ENCODE measurements at regions not wholly inside any gene's neighbourhood (a gene's known extent, or its start where the extent isn't known, plus 50 kb on each side); places are given as distances from the start of the nearest gene placed in this dataset.
"Not testable (repeated sequence)": the region's sequence is repeated elsewhere in the genome, so short reads cannot be mapped to it uniquely, and the experiment has no call there.

GRCh38 chr13:22940090-22940710 is 240.6 kb upstream of the SGCG start:
- H3K36me3 Mint-ChIP-seq: no peaks in the 10 kb centered on the region
- CTCF ChIA-PET (ENCODE audit: partially characterized antibody): no interaction called here
- intact Hi-C loops (cut with micrococcal nuclease): no loop called here
- H3K27me3 Mint-ChIP-seq: peaks cover 0 to 2% of the 10 kb centered on the region in 2 donors
- DNase-seq: no peak
- H3K4me1 ChIP-seq (ENCODE audit: insufficient read depth, low read length): no peaks in the 10 kb centered on the region
- H3K27ac Mint-ChIP-seq: no peak overlapping the region
- no peak overlapping the region for H3K4me3 ChIP-seq (ENCODE audit: low read length in 2 of 2)
- H3K27ac ChIP-seq (ENCODE audit: low read depth, low read length): no peak overlapping the region
- no peak overlapping the region for H3K4me3 Mint-ChIP-seq
- H3K9me3 Mint-ChIP-seq: peaks cover 0 to 2% (median 0%) of the 10 kb centered on the region in 8 donors
- POLR2A ChIA-PET (ENCODE audit: partially characterized antibody): no interaction called here
- H3K36me3 ChIP-seq (ENCODE audit: insufficient read depth, low read length): no peaks in the 10 kb centered on the region
- H3K9me3 ChIP-seq (ENCODE audit: control insufficient read depth in 1 of 2, low read length in 2 of 2): no peaks in the 10 kb centered on the region
- no peaks in the 10 kb centered on the region for H3K27me3 ChIP-seq (ENCODE audit: insufficient read depth, low read length)
- no peaks in the 10 kb centered on the region for H3K4me1 Mint-ChIP-seq

GRCh38 chr13:22940736-22941135 is 240.0 kb upstream of the SGCG start:
- no peak overlapping the region for H3K27ac ChIP-seq (ENCODE audit: low read depth, low read length)
- peaks cover 0 to 2% of the 10 kb centered on the region in 2 donors for H3K27me3 Mint-ChIP-seq
- no peaks in the 10 kb centered on the region for H3K27me3 ChIP-seq (ENCODE audit: insufficient read depth, low read length)
- CTCF ChIA-PET (ENCODE audit: partially characterized antibody): no interaction called here
- DNase-seq: no peak
- no peaks in the 10 kb centered on the region for H3K4me1 ChIP-seq (ENCODE audit: insufficient read depth, low read length)
- no peaks in the 10 kb centered on the region for H3K36me3 Mint-ChIP-seq
- no peaks in the 10 kb centered on the region for H3K4me1 Mint-ChIP-seq
- H3K9me3 Mint-ChIP-seq: peaks cover 0 to 2% (median 0%) of the 10 kb centered on the region in 8 donors
- no peak overlapping the region for H3K4me3 ChIP-seq (ENCODE audit: low read length in 2 of 2)
- no peaks in the 10 kb centered on the region for H3K36me3 ChIP-seq (ENCODE audit: insufficient read depth, low read length)
- intact Hi-C loops (cut with micrococcal nuclease): no loop called here
- POLR2A ChIA-PET (ENCODE audit: partially characterized antibody): no interaction called here
- H3K9me3 ChIP-seq (ENCODE audit: control insufficient read depth in 1 of 2, low read length in 2 of 2): no peaks in the 10 kb centered on the region
- no peak overlapping the region for H3K27ac Mint-ChIP-seq
- no peak overlapping the region for H3K4me3 Mint-ChIP-seq

- H3K27me3 Mint-ChIP-seq; H3K4me1 Mint-ChIP-seq; H3K27ac Mint-ChIP-seq; H3K36me3 ChIP-seq (ENCODE audit: insufficient read depth, low read length); H3K9me3 Mint-ChIP-seq; intact Hi-C loops (cut with micrococcal nuclease); DNase-seq; CTCF ChIA-PET (ENCODE audit: partially characterized antibody); H3K27ac ChIP-seq (ENCODE audit: low read depth, low read length); H3K4me3 Mint-ChIP-seq; POLR2A ChIA-PET (ENCODE audit: partially characterized antibody); H3K9me3 ChIP-seq (ENCODE audit: control insufficient read depth in 1 of 2, low read length in 2 of 2); H3K4me3 ChIP-seq (ENCODE audit: low read length in 2 of 2); H3K36me3 Mint-ChIP-seq; H3K27me3 ChIP-seq (ENCODE audit: insufficient read depth, low read length); H3K4me1 ChIP-seq (ENCODE audit: insufficient read depth, low read length): not testable (repeated sequence)
Measured at GRCh38 chr13:22941495-22941894, 239.3 kb upstream of the SGCG start.

GRCh38 chr13:22942831-22943230 is 237.9 kb upstream of the SGCG start:
- H3K27me3 ChIP-seq (ENCODE audit: insufficient read depth, low read length); intact Hi-C loops (cut with micrococcal nuclease); H3K36me3 Mint-ChIP-seq; H3K4me3 ChIP-seq (ENCODE audit: low read length in 2 of 2); H3K27me3 Mint-ChIP-seq; POLR2A ChIA-PET (ENCODE audit: partially characterized antibody); H3K9me3 ChIP-seq (ENCODE audit: control insufficient read depth in 1 of 2, low read length in 2 of 2); H3K4me1 Mint-ChIP-seq; CTCF ChIA-PET (ENCODE audit: partially characterized antibody); H3K27ac ChIP-seq (ENCODE audit: low read depth, low read length); DNase-seq; H3K27ac Mint-ChIP-seq; H3K4me3 Mint-ChIP-seq; H3K36me3 ChIP-seq (ENCODE audit: insufficient read depth, low read length); H3K9me3 Mint-ChIP-seq; H3K4me1 ChIP-seq (ENCODE audit: insufficient read depth, low read length): not testable (repeated sequence)

GRCh38 chr13:22944378-22944777 is 236.4 kb upstream of the SGCG start:
- H3K4me3 ChIP-seq (ENCODE audit: low read length in 2 of 2): no peak overlapping the region
- intact Hi-C loops (cut with micrococcal nuclease): no loop called here
- H3K27me3 Mint-ChIP-seq: peaks cover 0 to 4% of the 10 kb centered on the region in 2 donors
- H3K9me3 ChIP-seq (ENCODE audit: control insufficient read depth in 1 of 2, low read length in 2 of 2): no peaks in the 10 kb centered on the region
- no peaks in the 10 kb centered on the region for H3K4me1 ChIP-seq (ENCODE audit: insufficient read depth, low read length)
- ChIA-PET CTCF (ENCODE audit: partially characterized antibody) (no interaction called here), POLR2A (ENCODE audit: partially characterized antibody) (no interaction called here)
- H3K27me3 ChIP-seq (ENCODE audit: insufficient read depth, low read length): no peaks in the 10 kb centered on the region
- no peaks in the 10 kb centered on the region for H3K36me3 ChIP-seq (ENCODE audit: insufficient read depth, low read length)
- H3K4me3 Mint-ChIP-seq: no peak overlapping the region
- no peaks in the 10 kb centered on the region for H3K4me1 Mint-ChIP-seq
- H3K27ac ChIP-seq (ENCODE audit: low read depth, low read length): no peak overlapping the region
- H3K9me3 Mint-ChIP-seq: peaks cover 0 to 3% (median 0%) of the 10 kb centered on the region in 8 donors
- H3K36me3 Mint-ChIP-seq: no peaks in the 10 kb centered on the region
- DNase-seq: no peak
- no peak overlapping the region for H3K27ac Mint-ChIP-seq

GRCh38 chr13:22945321-22946226 is 235.2 kb upstream of the SGCG start:
- H3K9me3 ChIP-seq (ENCODE audit: control insufficient read depth in 1 of 2, low read length in 2 of 2): no peaks in the 10 kb centered on the region
- no peaks in the 10 kb centered on the region for H3K4me1 ChIP-seq (ENCODE audit: insufficient read depth, low read length)
- H3K27ac ChIP-seq (ENCODE audit: low read depth, low read length): no peak overlapping the region
- ChIA-PET CTCF (ENCODE audit: partially characterized antibody) (no interaction called here), POLR2A (ENCODE audit: partially characterized antibody) (no interaction called here)
- H3K4me1 Mint-ChIP-seq: no peaks in the 10 kb centered on the region
- no peak overlapping the region for H3K4me3 ChIP-seq (ENCODE audit: low read length in 2 of 2)
- no peaks in the 10 kb centered on the region for H3K36me3 Mint-ChIP-seq
- no peaks in the 10 kb centered on the region for H3K27me3 ChIP-seq (ENCODE audit: insufficient read depth, low read length)
- H3K4me3 Mint-ChIP-seq: no peak overlapping the region
- H3K27me3 Mint-ChIP-seq: peaks cover 2 to 4% of the 10 kb centered on the region in 2 donors
- no peaks in the 10 kb centered on the region for H3K36me3 ChIP-seq (ENCODE audit: insufficient read depth, low read length)
- no peak for DNase-seq
- intact Hi-C loops (cut with micrococcal nuclease): no loop called here
- no peak overlapping the region for H3K27ac Mint-ChIP-seq
- H3K9me3 Mint-ChIP-seq: peaks cover 0 to 7% (median 4%) of the 10 kb centered on the region in 8 donors

- intact Hi-C loops (cut with micrococcal nuclease): no loop called here
- H3K4me3 Mint-ChIP-seq: no peak overlapping the region
Measured at GRCh38 chr13:22948421-22948820, 232.4 kb upstream of the SGCG start.

More at GRCh38 chr13:22948421-22948820, 232.4 kb upstream of the SGCG start:
- Histone ChIP-seq H3K36me3 (ENCODE audit: insufficient read depth, low read length) (no peaks in the 10 kb centered on the region), H3K9me3 (ENCODE audit: control insufficient read depth in 1 of 2, low read length in 2 of 2) (no peaks in the 10 kb centered on the region), H3K27ac (ENCODE audit: low read depth, low read length) (no peak overlapping the region), H3K27me3 (ENCODE audit: insufficient read depth, low read length) (no peaks in the 10 kb centered on the region), H3K4me1 (ENCODE audit: insufficient read depth, low read length) (no peaks in the 10 kb centered on the region), H3K4me3 (ENCODE audit: low read length in 2 of 2) (no peak overlapping the region)
- CTCF ChIA-PET (ENCODE audit: partially characterized antibody): no interaction called here
- Mint-ChIP-seq H3K27me3 (peaks cover 3 to 4% of the 10 kb centered on the region in 2 donors), H3K27ac (no peak overlapping the region), H3K4me1 (no peaks in the 10 kb centered on the region), H3K36me3 (no peaks in the 10 kb centered on the region), H3K9me3 (peaks cover 0 to 14% (median 10%) of the 10 kb centered on the region in 8 donors)
- POLR2A ChIA-PET (ENCODE audit: partially characterized antibody): no interaction called here
- no peak for DNase-seq

Data from CD4-positive, alpha-beta memory T cell (primary cell).